Tibial artery (tissue), 4 donors: ENCODE measurements at regions not wholly inside any gene's neighbourhood (a gene's known extent, or its start where the extent isn't known, plus 50 kb on each side); places are given as distances from the start of the nearest gene placed in this dataset.
A peak's percentile ranks its signal among the peaks of the same experiment; 100 is the strongest.

ENCODE experiments used
- DNase-seq, 2 donors: peaks; one replicate each; pipeline ENCODE4 v3.0.0-alpha.2; 2019
- H3K27ac ChIP-seq, 2 donors: fragments of 200-600 bp; sonication (generic) in 1 of 2; 1 replicate in 1 of 2; 2 replicates in 1 of 2; pipeline ENCODE4 v1.5.1; 2018 to 2019; ENCODE audit warnings: mild to moderate bottlenecking in 1 of 2
- H3K27me3 ChIP-seq, 2 donors: fragments of 200-600 bp; sonication (generic) in 1 of 2; one replicate each; pipeline versions ENCODE4 v1.5.1 to v1.6.0; 2016 to 2019
- H3K36me3 ChIP-seq, 3 donors: fragments of 200-600 bp; sonication (generic) in 2 of 3; one replicate each; pipeline ENCODE4 v1.5.1; 2016 to 2019; ENCODE audit warnings: mild to moderate bottlenecking in 2 of 3
- H3K4me1 ChIP-seq, 4 donors: fragments of 200-600 bp; sonication (generic) in 2 of 4; 1 replicate in 3 of 4; 2 replicates in 1 of 4; pipeline ENCODE4 v1.5.1; 2016 to 2019
- H3K4me3 ChIP-seq, 2 donors: fragments of 200-600 bp; sonication (generic) in 1 of 2; 1 replicate in 1 of 2; 2 replicates in 1 of 2; pipeline ENCODE4 v1.5.1; 2018 to 2019; ENCODE audit warnings: mild to moderate bottlenecking in 2 of 2
- H3K9me3 ChIP-seq, 3 donors: fragments of 200-600 bp; sonication (generic) in 1 of 3; one replicate each; pipeline ENCODE4 v1.5.1; 2016 to 2019
- intact Hi-C: fragments of 100-400 bp; cut with DNase I; formaldehyde crosslinking; loops from one replicate; pipeline ENCODE4 v1.15.0; 2023; ENCODE audit warnings: low total_unique reads
- TF ChIP-seq, protein P1 (sequence below), 2 experiments: fragments of 200-600 bp in 1 of 2; fragments of 450-650 bp in 1 of 2; IDR thresholded peaks; one replicate each; pipeline ENCODE4 v1.5.1; 2017 to 2019; ENCODE audit warnings: antibody characterized with exemption in 2 of 2, mild to moderate bottlenecking in 1 of 2, moderate library complexity in 1 of 2

DNA sequence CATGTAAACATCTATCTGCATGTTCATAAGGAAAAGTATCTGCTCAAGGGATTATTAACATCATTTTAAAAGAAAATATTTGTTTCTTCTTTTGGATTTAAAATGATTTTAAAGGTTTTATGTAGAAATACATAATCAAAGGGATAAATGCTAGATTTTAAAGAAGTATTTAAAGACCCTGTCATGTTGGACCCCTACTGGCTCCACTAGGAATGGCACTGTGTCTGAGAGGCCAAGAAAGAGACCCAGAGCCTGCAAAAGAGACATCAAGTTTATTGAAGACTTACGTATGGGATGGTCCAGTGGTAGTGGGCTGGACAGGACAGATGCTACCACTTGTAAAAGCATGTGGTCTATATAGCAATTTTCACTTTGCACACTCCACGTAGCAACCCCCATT, 78.7 kb upstream of the PCDH18 start:
- Histone ChIP-seq H3K36me3 (no peaks in the 10 kb centered on the region), H3K27me3 (no peaks in the 10 kb centered on the region), H3K9me3 (no peaks in the 10 kb centered on the region), H3K4me1 (peaks cover 0 to 25% (median 8%) of the 10 kb centered on the region in 4 donors), H3K27ac (no peak overlapping the region), H3K4me3 (no peak overlapping the region)
- DNase-seq, result no peak
- TF ChIP-seq, protein P1, sequence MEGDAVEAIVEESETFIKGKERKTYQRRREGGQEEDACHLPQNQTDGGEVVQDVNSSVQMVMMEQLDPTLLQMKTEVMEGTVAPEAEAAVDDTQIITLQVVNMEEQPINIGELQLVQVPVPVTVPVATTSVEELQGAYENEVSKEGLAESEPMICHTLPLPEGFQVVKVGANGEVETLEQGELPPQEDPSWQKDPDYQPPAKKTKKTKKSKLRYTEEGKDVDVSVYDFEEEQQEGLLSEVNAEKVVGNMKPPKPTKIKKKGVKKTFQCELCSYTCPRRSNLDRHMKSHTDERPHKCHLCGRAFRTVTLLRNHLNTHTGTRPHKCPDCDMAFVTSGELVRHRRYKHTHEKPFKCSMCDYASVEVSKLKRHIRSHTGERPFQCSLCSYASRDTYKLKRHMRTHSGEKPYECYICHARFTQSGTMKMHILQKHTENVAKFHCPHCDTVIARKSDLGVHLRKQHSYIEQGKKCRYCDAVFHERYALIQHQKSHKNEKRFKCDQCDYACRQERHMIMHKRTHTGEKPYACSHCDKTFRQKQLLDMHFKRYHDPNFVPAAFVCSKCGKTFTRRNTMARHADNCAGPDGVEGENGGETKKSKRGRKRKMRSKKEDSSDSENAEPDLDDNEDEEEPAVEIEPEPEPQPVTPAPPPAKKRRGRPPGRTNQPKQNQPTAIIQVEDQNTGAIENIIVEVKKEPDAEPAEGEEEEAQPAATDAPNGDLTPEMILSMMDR (IDR thresholded peaks at IDR 0.05), result peak in 1 of 2 experiments; percentile 15
- intact Hi-C loops, result no loop called here

DNA sequence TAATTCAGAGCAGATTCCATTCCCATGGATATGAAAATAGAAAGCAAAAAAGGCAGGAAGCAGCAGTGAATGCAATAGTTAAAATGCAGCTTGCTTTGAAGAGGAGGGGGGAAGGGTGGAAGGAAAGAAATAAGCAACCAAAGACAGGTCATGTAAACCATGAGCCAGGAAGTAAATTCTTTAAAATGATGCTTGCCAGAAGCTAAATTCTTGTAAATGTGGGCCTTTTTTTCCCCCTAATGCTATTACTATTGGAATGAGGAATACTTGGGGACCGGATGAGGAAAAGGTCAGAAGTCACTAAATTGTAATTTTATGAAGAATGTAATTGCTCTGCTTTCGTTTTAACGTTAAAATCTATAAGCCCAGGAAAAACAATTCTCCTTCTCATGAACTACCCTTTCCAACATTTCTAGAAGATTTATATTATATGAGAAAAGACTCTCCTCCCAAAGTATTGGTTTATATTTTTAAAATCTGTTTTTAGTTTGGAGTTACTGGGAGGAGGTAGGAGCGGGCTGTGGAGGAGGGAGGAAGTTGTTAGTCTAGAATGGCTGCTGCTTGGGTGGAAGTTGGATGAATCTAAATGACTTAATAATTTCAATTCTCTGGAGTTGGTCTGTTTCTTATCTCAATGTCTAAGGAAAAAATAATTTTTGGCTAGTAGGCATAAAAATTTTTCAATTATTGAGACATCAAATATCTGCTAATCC, 77.6 kb upstream of the PCDH18 start:
- peak overlapping the region; percentile 21 to 35 for H3K4me3 ChIP-seq
- intact Hi-C loops, result no loop called here

DNA sequence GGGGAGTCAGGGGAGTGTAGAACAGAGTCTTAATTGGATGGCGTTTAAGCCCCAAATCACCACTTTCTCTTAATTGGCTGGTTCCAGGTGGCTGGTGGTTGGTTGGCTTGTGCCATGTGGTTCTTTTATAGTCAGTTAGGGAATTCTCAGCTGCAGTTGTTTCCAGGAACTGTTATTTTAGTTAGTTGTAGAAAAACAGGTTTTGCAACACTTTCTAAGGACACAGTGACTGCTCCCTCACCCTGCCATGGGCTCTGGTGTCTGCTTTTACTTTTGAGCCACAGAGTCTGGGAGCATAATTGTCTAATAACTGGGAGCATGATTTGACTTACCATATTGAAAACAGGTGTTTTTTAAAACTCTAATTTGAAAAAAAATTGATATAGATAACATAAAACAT, 75.8 kb upstream of the PCDH18 start:
- H3K36me3 ChIP-seq, result no peaks in the 10 kb centered on the region
- H3K4me3 ChIP-seq, result no peak overlapping the region
- H3K27ac ChIP-seq, result peak overlapping the region in 1 of 2 donors; percentile 27
- intact Hi-C loops, result no loop called here
- DNase-seq, result peak; percentile 39 to 69
- TF ChIP-seq, protein P1 (IDR thresholded peaks at IDR 0.05), result no peak
- peaks cover 0 to 25% (median 8%) of the 10 kb centered on the region in 4 donors for H3K4me1 ChIP-seq
- H3K9me3 ChIP-seq, result no peaks in the 10 kb centered on the region
- H3K27me3 ChIP-seq, result no peaks in the 10 kb centered on the region

More for the DNA sequence above, 77.6 kb upstream of the PCDH18 start:
- TF ChIP-seq, protein P1 (IDR thresholded peaks at IDR 0.05), result no peak
- Histone ChIP-seq H3K4me1 (peaks cover 0 to 25% (median 8%) of the 10 kb centered on the region in 4 donors), H3K27ac (peak overlapping the region; percentile 57 to 69), H3K27me3 (no peaks in the 10 kb centered on the region), H3K9me3 (no peaks in the 10 kb centered on the region), H3K36me3 (no peaks in the 10 kb centered on the region)
- no peak for DNase-seq

DNA sequence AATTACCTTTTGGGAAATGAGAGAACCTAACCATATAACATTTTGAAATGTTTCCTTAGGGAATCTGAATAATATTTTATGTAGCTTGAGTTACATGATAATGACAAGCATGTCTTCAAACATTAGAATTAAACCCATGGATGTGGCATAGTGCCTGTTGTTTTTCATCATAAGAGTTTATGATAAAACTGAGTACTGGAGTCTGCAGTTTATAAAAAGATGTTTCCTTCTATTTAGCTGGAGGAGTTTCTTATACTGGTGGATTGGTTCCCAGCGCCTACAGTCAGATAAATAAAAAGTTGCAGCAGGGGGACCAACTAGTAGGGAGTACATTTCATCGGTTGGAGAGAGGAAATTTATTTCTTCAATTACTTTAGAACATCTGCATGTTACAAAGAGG, 70.1 kb upstream of the PCDH18 start:
- TF ChIP-seq, protein P1 (IDR thresholded peaks at IDR 0.05), result no peak
- Histone ChIP-seq H3K9me3 (no peaks in the 10 kb centered on the region), H3K4me3 (no peak overlapping the region), H3K36me3 (no peaks in the 10 kb centered on the region), H3K27me3 (no peaks in the 10 kb centered on the region), H3K4me1 (peaks cover 0 to 5% (median 0%) of the 10 kb centered on the region in 4 donors), H3K27ac (no peak overlapping the region)
- DNase-seq, result no peak
- intact Hi-C loops, result no loop called here

DNA sequence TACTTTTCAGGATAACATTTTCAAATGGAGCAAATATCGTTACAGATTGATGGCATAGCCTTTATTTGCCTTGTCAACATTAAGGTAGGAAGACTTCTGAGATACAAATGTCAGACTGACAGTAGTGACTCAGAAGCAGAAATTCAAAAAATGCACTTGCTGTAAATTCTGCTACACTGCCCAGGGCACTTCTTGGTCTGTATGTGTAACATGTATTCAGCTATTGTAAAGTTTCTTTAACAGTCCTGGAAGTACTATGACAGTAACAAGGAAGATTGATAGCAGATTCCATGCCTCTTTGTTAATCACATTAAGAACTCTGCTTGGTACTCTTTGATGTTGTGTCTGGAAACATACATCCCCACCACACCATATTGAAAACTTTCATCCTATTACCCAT, 69.6 kb upstream of the PCDH18 start:
- no peaks in the 10 kb centered on the region for H3K9me3 ChIP-seq
- peaks cover 0 to 5% (median 0%) of the 10 kb centered on the region in 4 donors for H3K4me1 ChIP-seq
- no peak overlapping the region for H3K27ac ChIP-seq
- TF ChIP-seq, protein P1 (IDR thresholded peaks at IDR 0.05), result no peak
- H3K36me3 ChIP-seq, result no peaks in the 10 kb centered on the region
- no peak for DNase-seq
- intact Hi-C loops, result no loop called here
- no peak overlapping the region for H3K4me3 ChIP-seq
- H3K27me3 ChIP-seq, result no peaks in the 10 kb centered on the region
